OCI-LY3 (cell line): ENCODE measurements at regions not wholly inside any gene's neighbourhood (a gene's known extent, or its start where the extent isn't known, plus 50 kb on each side); places are given as distances from the start of the nearest gene placed in this dataset.

ENCODE experiments used
- EZH2phosphoT487 ChIP-seq: fragments of 200-600 bp; shearing (Covaris generic); IDR thresholded peaks from 2 replicates; pipeline ENCODE4 v1.6.1; 2018; ENCODE audit warnings: antibody characterized with exemption, mixed run types, low read depth
- TF ChIP-seq, protein P1 (sequence below): fragments of 200-600, 300-600 bp; sonication (generic); IDR thresholded peaks from 2 replicates; pipeline ENCODE4 v1.5.1; 2014; ENCODE audit warnings: antibody characterized with exemption, low read length, low read depth

DNA sequence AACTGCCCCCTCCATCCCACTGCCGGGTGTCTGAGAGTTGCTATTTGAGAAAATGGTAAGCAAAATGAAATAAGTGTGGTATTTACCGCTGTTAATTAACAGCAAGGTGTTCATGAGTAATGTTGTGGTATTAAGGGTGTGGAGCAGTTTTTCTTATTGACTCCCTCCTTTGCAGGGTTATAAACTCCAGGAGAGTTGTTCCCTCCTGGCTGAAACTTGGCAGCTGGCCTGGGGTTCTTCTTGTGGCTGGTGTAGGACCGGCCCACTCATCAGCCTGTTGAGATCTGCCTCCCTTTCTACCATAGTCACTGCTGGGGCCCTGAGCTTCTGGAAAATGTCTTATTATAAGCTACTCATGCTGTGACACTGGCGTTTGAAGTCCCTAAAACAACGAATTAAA is 128.6 kb downstream of the SOX9 start:
- TF ChIP-seq, protein P1, sequence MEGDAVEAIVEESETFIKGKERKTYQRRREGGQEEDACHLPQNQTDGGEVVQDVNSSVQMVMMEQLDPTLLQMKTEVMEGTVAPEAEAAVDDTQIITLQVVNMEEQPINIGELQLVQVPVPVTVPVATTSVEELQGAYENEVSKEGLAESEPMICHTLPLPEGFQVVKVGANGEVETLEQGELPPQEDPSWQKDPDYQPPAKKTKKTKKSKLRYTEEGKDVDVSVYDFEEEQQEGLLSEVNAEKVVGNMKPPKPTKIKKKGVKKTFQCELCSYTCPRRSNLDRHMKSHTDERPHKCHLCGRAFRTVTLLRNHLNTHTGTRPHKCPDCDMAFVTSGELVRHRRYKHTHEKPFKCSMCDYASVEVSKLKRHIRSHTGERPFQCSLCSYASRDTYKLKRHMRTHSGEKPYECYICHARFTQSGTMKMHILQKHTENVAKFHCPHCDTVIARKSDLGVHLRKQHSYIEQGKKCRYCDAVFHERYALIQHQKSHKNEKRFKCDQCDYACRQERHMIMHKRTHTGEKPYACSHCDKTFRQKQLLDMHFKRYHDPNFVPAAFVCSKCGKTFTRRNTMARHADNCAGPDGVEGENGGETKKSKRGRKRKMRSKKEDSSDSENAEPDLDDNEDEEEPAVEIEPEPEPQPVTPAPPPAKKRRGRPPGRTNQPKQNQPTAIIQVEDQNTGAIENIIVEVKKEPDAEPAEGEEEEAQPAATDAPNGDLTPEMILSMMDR = no peak
- TF ChIP-seq EZH2phosphoT487 = no peak
